ENCODE measurements at regions not wholly inside any gene's neighbourhood (a gene's known extent, or its start where the extent isn't known, plus 50 kb on each side); places are given as distances from the start of the nearest gene placed in this dataset.

- no peak overlapping the region for H3K4me3 Mint-ChIP-seq
- DNase-seq = no peak
- H3K27ac Mint-ChIP-seq = no peak overlapping the region
- no peak for TF ChIP-seq CTCF (IDR thresholded peaks at IDR 0.05)
- H3K4me1 Mint-ChIP-seq = no peaks in the 10 kb centered on the region
- H3K9me3 Mint-ChIP-seq = peaks cover 16% of the 10 kb centered on the region
- H3K36me3 Mint-ChIP-seq (ENCODE audit: low read depth) = peaks cover 6% of the 10 kb centered on the region
- no peaks in the 10 kb centered on the region for H3K27me3 Mint-ChIP-seq (ENCODE audit: low read depth, poor library complexity)
Measured at GRCh38 chr5:145540375-145540774, 294.8 kb downstream of the PRELID2 start.

- Mint-ChIP-seq H3K4me1 (no peaks in the 10 kb centered on the region), H3K27me3 (ENCODE audit: low read depth, poor library complexity) (no peaks in the 10 kb centered on the region), H3K4me3 (no peak overlapping the region), H3K27ac (no peak overlapping the region), H3K9me3 (peaks cover 16% of the 10 kb centered on the region), H3K36me3 (ENCODE audit: low read depth) (peaks cover 6% of the 10 kb centered on the region)
- no peak for DNase-seq
- TF ChIP-seq CTCF (IDR thresholded peaks at IDR 0.05) = no peak
Measured at GRCh38 chr5:145539201-145539600, 295.9 kb downstream of the PRELID2 start.

GRCh38 chr5:145536133-145536532, 299.0 kb downstream of the PRELID2 start:
- H3K27ac Mint-ChIP-seq = no peak overlapping the region
- no peak overlapping the region for H3K4me3 Mint-ChIP-seq
- no peak for DNase-seq
- no peak for TF ChIP-seq CTCF (IDR thresholded peaks at IDR 0.05)
- H3K27me3 Mint-ChIP-seq (ENCODE audit: low read depth, poor library complexity) = no peaks in the 10 kb centered on the region
- peaks cover 6% of the 10 kb centered on the region for H3K36me3 Mint-ChIP-seq (ENCODE audit: low read depth)
- no peaks in the 10 kb centered on the region for H3K4me1 Mint-ChIP-seq
- H3K9me3 Mint-ChIP-seq = peaks cover 16% of the 10 kb centered on the region

- H3K36me3 Mint-ChIP-seq (ENCODE audit: low read depth) = no peaks in the 10 kb centered on the region
- peaks cover under 1% of the 10 kb centered on the region for H3K9me3 Mint-ChIP-seq
- DNase-seq = no peak
- no peak overlapping the region for H3K27ac Mint-ChIP-seq
- H3K27me3 Mint-ChIP-seq (ENCODE audit: low read depth, poor library complexity) = no peaks in the 10 kb centered on the region
- no peak for TF ChIP-seq CTCF (IDR thresholded peaks at IDR 0.05)
- no peaks in the 10 kb centered on the region for H3K4me1 Mint-ChIP-seq
- H3K4me3 Mint-ChIP-seq = no peak overlapping the region
Measured at GRCh38 chr5:145531038-145531734, 304.0 kb downstream of the PRELID2 start.

GRCh38 chr5:145521523-145521922, 313.6 kb downstream of the PRELID2 start:
- no peak overlapping the region for H3K27ac Mint-ChIP-seq
- H3K36me3 Mint-ChIP-seq (ENCODE audit: low read depth) = no peaks in the 10 kb centered on the region
- H3K4me1 Mint-ChIP-seq = no peaks in the 10 kb centered on the region
- no peak for DNase-seq
- TF ChIP-seq CTCF (IDR thresholded peaks at IDR 0.05) = no peak
- H3K4me3 Mint-ChIP-seq = no peak overlapping the region
- H3K27me3 Mint-ChIP-seq (ENCODE audit: low read depth, poor library complexity) = peaks cover 3% of the 10 kb centered on the region
- peaks cover 8% of the 10 kb centered on the region for H3K9me3 Mint-ChIP-seq

- TF ChIP-seq CTCF (IDR thresholded peaks at IDR 0.05) = no peak
- H3K36me3 Mint-ChIP-seq (ENCODE audit: low read depth) = no peaks in the 10 kb centered on the region
Measured at GRCh38 chr5:145521066-145521465, 314.1 kb downstream of the PRELID2 start.

More at GRCh38 chr5:145521066-145521465, 314.1 kb downstream of the PRELID2 start:
- peaks cover 13% of the 10 kb centered on the region for H3K9me3 Mint-ChIP-seq
- no peak overlapping the region for H3K4me3 Mint-ChIP-seq
- peaks cover 3% of the 10 kb centered on the region for H3K27me3 Mint-ChIP-seq (ENCODE audit: low read depth, poor library complexity)
- no peak overlapping the region for H3K27ac Mint-ChIP-seq
- no peaks in the 10 kb centered on the region for H3K4me1 Mint-ChIP-seq
- no peak for DNase-seq
